HL-60/S4 (cell line): ENCODE measurements at regions not wholly inside any gene's neighbourhood (a gene's known extent, or its start where the extent isn't known, plus 50 kb on each side); places are given as distances from the start of the nearest gene placed in this dataset.
"Not testable (repeated sequence)": the region's sequence is repeated elsewhere in the genome, so short reads cannot be mapped to it uniquely, and the experiment has no call there.

ENCODE experiments used
- in situ Hi-C: fragments of 300-500 bp; cut with MboI; formaldehyde crosslinking; loops from 2 replicates; pipeline ENCODE4 v1.14.3; 2022; ENCODE audit warnings: low sequenced_read_pairs

DNA sequence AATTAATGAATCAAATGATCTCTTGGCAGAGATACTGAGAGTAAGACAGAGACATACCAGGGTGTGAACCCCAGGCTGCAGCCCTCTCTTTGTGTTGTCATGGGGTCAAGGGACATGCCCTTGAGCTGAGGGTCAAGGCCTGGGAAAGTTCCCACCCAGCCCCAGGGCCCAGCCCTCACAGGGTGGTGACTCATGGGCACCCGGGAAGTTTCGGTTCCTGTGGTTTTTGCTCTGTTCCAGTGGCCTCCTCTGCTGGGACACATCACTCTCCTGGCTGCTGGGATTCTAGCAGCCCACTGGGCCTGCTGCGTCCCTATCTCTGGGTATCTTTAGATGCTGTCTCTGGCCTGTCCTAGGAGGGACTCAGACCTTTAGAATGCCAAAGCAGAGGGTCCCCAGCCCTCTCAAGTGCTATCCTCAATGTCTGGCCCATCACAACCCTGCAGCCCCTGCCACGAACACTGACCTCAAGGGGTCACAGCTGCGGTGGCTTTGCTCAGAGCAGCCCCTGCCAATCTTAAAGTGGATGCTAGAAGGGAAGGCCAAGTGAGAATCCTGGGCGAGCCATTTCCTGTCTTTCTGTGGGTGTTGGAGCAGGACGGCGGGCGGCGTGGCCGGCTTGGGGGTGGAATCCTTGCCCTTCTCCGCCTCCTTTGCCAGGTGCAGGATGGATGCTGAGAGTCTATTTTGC, 148.4 kb upstream of the TLE3 start:
- in situ Hi-C loops: no loop called here

DNA sequence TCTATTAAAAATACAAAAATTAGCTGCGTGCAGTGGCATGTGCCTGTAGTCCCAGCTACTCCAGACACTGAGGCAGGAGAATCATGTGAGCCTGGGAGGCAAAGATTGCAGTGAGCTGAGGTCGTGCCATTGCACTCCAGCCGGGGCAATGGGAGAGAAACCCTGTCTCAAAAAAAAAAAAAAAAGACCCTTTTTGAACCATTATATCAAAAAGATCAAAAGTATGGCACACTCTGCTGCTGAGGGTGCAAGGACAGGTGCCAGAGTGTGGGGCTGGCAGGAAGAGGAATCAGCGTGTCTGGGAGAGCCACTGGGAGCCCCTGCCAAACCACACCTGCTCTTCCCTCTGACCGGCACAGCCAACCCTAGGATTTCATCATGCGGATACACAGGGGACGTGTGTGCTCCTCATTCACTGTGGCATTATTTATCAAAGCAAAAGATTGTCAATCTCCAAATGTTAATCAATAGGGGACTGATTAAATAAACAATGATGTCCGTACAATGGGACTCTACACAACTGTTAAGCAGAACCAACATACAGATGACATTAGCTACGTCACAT, 147.3 kb upstream of the TLE3 start:
- in situ Hi-C loops: no loop called here

DNA sequence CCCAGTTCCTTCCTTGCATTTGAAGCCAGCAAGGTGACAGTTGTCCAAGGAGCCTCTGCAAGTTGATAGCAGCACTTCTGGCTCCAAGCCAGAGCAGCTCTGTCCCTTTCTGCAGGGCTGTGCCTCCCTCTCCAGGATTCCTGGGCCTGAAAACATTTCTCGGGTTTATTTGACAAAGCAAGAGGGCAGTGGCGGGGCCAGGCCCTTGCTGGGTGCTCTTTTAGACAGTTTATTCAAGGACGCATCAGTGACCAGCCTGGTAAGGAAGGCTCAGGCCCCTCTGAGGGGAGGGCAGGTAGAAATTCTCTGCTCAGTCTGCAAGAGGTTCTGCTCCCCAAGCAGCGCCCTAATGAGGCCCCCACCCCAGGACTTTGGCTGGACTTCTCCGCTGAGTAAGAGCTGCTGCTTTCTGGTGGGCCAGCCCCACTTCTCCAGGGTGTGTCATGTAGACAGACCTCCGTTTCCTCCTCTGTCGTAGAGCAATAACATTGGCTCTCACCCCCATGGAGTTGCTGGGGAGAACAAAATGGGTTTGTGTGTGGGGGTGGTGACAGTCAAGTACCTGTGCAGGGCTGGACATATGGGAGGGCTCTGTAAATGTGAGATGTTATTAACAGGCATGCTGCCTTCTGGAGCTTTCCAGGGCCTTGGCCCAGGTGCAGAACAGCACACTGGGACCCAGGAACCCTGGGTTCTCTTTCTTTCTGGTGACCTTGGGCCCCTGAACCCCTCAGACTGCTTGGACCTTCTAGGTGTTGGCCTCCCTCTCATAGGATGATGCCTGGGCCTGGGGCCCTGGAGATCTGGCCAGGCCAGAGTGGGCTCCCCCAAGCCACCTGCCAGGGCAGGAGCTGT, 146.2 kb upstream of the TLE3 start:
- in situ Hi-C loops: no loop called here

DNA sequence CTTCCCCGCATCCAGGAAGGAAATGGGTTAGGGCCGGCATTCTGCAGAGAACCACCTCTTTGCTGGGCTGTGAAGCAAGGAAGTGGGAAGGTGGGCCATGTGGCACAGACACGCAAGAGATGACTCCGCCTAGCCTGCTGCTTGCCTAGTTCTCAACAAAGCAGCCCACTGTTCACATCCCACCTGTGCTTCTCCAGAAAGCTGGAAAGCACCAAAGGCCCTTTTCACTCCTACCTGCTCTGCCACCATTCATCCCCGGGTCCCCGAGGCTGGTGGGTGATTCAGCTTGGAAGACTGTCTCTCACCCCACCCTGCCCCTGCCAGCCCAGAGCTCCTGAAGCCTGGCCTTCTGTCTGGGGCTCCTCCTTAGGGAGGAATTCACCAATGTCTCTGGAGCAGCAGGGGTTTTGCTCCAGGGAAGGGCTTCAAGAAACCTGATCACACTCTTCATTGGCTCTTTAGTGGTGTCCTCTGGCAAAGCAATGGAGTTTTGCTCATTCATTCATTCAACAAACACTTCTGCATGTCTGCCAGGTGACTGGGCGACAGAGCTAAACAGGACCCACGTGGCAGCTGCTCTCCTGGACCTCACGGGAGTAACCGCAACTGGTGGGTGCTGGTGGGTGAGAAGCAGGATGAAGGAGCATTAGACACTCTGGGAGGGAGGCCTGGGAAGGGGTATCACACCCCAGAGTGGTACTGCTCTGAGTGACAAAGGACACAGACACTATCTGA, 145.4 kb upstream of the TLE3 start:
- in situ Hi-C loops: no loop called here

DNA sequence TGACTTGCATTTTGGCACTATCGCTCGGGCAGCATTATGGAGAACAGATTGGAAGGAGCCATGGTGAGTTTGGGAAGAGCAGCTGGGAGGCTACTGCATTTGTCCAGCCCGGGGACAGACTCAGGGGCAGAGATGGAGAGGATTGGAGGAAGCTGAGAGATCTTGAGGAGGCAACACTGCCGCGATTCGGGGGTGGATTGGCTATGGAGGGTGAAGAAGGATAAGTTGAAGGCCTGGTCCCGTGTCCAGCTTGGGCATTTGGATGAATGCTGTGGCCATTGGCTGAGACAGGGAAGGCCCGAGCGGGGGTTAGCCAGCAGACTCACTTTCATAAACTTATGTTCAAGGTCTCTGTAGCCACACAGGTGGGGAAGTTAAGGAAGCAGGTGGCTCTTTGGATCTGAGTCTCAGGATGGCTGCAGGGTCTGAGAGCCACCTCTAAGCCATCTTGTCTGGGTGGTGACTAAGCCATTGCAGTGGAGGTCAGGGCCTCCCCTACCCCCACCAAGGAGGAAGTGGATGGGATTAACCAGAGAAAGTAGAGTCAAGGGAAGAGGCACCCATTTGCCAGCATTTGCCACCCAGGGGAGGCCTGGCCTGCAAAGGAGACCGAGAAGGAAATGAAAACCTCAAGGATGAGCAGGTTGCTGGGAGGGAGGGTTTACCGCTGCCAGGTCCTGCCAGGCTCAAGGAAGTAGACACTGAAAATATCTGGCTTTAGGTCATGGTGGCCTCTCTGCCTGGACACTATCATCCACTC, 144.0 kb upstream of the TLE3 start:
- in situ Hi-C loops: no loop called here

DNA sequence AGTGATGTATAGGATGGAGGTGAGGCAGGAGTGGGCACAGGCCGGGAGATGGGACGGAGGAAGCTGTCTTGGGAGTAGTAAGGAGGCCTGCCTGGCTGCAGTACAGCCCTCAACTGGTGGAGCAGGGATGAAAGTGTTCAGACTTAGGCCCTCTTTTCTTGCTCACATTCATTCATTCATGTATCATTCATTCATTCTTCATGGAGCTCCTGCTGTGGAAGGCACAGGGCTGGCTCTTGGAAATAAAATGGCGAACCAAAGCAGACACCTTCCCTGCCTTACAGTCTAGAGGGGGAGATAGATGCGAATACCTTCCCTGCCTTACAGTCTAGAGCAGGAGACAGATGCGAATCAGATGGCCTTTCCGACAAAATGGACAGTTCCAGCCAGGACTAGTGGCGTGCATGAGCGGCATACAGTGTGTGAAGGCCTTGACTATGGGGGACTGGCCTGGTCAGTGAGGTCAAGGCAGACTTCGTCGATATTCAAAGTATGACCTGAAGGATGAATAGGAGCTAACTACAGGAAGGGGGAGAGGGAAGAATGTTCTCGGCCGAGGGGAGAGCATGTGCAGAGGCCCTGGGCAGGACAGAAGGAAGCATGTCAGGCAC, 143.2 kb upstream of the TLE3 start:
- in situ Hi-C loops: no loop called here

DNA sequence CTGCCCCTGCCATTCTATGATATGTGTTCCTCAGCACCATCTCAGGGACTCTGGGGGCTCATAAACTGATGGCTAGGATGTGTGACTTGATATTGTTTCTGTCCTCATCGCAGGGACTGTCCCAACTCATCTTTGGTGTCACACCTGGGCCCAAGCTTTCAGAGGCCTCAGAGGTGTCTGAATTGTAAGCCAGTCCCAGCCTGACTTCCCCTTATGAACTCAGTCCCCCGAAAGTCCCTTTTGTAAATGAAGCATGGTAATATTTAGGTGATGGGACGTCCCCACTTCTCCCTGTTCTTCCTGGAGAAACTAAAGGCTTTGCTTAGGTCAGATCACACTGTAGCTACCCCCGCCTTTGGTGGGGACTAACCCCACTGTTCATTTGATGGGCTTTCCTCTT, 142.4 kb upstream of the TLE3 start:
- in situ Hi-C loops: no loop called here

DNA sequence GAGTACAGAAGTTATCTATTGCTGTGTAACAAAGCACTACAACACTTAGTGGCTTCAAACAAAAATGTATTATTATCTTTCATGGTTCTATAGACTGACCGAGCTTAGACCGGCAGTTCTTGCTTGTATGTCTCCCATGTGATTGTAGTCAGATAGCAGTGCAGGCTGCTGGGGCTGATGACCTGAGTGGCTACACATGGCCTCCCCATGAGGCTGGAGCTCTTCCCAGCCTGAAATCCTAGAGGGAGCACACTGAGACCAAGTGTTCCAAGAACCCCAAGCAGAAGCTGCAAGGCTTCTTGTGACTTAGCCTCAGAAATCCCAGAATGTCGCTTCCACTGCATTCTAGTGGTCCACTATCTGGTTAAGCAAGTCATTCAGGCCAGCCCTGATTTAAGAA, 141.2 kb upstream of the TLE3 start:
- in situ Hi-C loops: no loop called here

DNA sequence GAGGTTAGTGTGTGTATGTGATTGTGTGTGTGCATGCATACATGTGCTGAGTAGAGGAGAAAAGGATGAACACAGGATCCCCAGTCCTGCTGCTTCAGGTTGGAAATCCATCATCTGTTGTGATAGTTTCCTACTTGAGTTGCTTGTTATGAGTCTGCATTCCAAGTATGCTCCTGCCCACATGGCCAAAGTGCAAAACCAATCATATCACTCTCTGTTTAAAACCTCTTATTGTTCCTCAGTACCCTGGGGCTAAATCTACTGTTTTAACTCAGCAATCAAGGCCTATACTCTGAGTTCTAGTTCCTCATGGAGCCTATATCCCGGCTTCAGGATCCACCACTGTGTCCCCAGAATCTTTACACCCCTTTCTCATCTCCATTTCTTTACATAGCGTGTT, 139.9 kb upstream of the TLE3 start:
- in situ Hi-C loops: no loop called here

DNA sequence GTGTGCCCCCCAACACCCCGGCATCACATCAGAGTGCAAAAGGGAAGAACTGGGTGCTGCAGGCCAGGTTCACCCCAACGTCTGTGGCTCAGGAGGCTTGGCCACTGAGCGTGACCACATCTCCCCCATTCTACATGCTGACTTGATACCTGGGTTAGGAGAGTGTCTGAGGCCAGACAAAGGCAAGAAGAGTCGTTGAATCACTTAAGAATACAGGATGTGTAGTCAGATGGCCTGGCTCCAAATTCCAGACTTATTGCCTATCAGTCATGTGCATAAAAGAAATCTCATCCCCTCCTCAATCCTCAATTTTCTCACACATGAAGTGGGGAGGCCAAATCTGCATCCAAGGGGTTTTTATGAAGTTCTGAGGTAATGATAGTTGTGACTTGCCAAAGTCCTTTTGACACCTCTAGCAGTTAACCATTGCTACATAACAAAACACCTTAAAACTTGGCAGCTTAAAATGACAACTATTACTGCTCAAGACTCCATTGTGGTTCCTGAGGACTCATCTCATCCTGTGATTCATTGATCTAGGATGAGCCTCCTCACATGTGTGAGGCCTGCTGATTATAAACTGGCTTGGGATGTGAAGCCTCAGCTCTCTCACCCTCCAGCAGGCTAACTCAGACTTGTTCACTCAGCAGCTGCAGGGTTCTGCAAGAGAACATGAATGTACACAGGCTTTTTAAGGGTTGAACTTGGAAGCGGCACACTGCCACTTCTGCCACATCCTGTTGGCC, 138.8 kb upstream of the TLE3 start:
- in situ Hi-C loops: no loop called here

DNA sequence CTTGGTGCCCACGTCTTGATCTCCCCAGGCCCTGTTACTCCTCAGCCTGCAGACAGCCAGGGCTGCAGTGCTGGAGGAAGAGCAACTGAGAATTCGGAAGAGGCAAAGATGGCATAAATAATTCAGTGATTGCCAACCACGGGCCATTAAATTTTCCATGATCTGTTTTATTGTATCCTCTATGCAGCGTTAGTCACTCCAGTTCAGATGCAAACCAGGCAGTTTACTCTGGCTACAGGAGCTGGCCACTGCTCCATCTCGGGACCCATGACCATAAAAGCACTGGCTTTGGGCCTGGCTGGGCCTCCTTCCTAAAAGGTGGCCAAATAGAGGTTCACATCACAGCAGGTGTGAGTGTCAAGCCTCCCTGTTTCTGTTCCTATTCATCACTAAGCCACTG, 137.6 kb upstream of the TLE3 start:
- in situ Hi-C loops: no loop called here

DNA sequence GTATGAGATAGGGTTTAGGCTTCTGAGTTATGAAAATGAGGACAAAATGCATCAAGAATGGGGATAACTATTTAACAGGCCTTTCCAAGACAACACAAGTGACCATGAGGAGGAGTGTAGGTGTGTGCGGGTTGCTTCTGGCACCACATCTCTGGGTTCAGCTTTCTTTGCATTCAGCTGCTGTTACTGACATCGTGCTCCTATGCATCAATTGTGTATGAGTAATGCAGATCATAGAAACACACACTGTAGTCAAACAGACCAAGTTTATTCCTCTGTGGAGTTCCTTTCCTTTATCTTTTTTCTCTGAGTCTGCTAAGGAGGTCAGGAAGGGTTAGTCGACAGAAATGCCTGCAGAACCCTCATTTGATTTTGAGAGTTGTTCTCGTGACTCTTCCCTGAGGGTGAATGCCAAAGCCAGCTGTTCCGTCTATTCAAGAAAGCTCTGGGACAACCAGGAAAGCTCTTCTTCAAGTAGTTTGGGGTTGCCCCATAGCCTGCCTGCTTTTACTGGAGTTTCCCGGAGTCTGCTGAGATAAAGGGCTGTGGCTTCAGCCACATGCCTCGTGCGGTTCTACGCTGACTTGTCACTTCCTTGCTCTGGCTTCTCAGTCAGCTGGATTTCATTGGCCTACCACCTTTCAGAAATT, 136.7 kb upstream of the TLE3 start:
- in situ Hi-C loops: no loop called here

DNA sequence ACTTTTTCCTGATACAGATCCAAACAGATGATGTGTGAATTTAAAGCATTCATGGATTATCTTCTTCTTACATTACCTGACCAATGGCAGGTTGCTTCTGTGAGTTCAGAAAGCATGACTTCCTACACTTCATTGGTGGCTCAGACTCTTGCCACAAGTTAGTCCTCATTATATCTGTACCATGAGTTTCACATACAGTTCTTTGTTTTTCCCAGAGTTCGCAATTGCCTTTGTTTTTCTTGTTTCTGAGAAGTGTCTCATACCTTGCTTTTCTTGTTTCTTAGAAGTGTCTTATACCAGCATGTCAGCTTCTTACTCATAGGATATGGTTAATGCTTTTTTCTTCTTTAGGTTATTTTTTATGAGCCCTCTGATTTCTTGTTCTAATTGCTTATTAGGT, 133.8 kb upstream of the TLE3 start:
- in situ Hi-C loops: no loop called here

DNA sequence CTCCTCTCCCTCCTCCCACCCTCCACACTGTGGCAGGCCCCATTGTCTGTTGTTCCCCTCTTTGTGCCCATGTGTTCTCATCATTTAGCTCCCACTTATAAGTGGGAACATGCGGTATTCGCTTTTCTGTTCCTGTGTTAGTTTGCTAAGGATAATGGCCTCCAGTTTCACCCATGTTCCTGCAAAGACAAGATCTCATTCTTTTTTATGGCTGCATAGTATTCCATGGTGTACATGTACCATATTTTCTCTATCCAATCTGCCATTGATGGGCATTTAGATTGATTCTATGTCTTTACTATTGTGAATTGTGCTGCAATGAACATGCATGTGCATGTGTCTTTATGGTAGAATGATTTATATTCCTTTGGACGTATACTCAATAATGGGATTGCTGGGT, 130.2 kb upstream of the TLE3 start:
- in situ Hi-C loops: not testable (repeated sequence)

DNA sequence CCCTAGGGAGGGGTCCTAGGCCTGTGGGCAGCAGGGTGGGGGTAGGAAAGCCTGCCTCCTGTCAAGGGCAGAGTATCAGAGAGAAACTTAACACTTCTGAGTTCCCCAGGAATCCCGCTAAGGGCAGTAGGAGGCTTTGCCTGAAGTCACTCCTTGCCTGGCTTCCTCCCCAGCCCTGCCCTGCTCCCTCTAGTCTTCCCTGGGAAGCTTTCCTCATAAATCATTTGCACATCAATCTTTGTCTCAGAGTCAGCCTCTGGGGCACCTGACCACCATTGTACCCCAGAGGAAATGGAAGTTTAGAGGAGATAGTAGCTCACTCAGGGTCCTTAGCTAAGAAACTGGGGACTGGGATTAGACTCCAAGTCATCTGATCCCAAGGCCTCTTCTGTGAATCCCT, 129.4 kb upstream of the TLE3 start:
- in situ Hi-C loops: no loop called here

DNA sequence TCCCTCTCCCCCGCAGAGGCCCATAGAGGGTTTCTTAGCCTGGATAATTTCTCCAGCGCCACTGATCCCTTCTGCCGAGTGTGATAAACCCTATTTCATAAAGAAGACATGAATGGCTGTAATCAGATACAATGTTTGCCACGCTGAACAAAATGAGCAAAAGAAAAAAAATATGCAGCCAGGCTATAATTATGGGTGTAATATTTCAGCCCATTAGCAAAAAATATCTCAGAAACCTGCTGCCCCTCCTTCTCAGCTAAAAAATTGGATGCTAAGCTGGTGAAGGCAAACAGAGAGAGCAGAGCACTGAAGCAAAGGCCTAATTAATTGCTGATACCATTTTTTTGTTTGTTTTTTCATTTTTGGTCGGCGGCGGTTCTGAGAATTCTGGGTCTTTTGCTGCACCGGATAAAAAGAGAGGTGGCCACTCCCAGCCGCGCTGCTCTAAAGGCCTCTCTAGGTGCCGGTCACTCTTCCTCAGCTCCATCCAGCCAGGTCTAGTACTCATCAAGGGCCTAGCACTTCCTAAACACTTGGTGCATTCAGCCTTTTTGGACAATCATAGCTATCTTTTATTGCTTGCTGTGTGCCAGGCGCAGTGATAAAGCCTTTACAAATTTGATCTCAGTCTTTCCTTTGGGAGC, 128.7 kb upstream of the TLE3 start:
- in situ Hi-C loops: no loop called here

DNA sequence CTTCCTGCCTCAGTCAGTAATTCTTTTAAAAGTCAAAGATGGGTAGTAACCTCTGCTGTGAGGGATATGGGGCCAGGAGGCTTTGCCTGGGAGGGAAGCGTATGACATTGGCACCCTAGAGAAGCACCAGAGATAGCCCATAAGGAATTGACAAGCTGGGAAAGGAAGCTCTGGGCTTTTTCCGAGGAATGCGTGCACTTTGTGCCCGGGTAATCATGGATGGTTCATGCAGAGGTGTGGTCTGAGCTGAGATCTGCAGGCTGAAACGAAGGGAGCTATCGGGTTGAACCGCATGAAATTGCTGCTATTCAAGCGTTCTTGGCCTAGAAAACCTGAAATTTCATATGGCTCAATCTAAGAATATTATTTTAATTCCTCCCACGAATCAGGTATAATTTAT, 127.7 kb upstream of the TLE3 start:
- in situ Hi-C loops: no loop called here

DNA sequence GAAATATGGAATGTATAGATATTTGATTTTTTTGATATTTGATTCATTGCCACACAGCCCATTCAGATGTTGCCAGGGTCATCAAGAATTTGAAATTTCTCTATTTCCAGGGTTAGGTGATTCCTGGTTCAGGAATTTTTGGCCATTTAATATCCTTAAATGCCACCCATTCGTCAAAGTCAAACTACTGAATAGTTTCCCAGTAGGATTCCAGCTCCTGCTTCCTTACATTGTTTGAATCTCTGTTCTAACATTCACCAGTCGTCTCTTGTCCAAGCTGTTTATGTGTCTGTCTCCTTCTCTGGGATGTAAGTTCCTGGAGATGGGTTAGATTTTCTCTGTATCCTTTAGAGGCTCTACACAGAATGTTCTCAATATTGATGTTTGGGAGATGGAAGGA, 124.9 kb upstream of the TLE3 start:
- in situ Hi-C loops: no loop called here
